Loucy (cell line): ENCODE measurements at regions not wholly inside any gene's neighbourhood (a gene's known extent, or its start where the extent isn't known, plus 50 kb on each side); places are given as distances from the start of the nearest gene placed in this dataset.

ENCODE experiments used
- H2AFZ ChIP-seq: fragments of 200-600 bp; sonication (generic); 2 replicates; pipeline ENCODE4 v1.6.0; 2016; ENCODE audit warnings: antibody characterized with exemption, mild to moderate bottlenecking, low read length, moderate library complexity
- H3F3A ChIP-seq: fragments of 200-600 bp; 2 replicates; pipeline ENCODE4 v1.6.0; 2016; ENCODE audit warnings: antibody characterized with exemption, low read depth, mild to moderate bottlenecking
- H3K27me3 ChIP-seq: fragments of 200-600 bp; sonication (generic); 2 replicates; pipeline ENCODE4 v1.6.1; 2014; ENCODE audit warnings: low read length, mild to moderate bottlenecking; ENCODE audit not compliant: insufficient read depth, poor library complexity, severe bottlenecking
- H3K36me3 ChIP-seq: fragments of 200-600 bp; sonication (generic); 2 replicates; pipeline ENCODE4 v1.6.1; 2016; ENCODE audit warnings: low read length; ENCODE audit not compliant: insufficient read depth
- H3K4me1 ChIP-seq: fragments of 200-600 bp; sonication (generic); 2 replicates; pipeline ENCODE4 v1.5.1; 2014; ENCODE audit warnings: low read length, mild to moderate bottlenecking; ENCODE audit not compliant: insufficient read depth, poor library complexity, severe bottlenecking
- H3K4me2 ChIP-seq: fragments of 200-600 bp; sonication (generic); 2 replicates; pipeline ENCODE4 v1.6.0; 2014; ENCODE audit warnings: antibody characterized with exemption, low read length, low read depth, mild to moderate bottlenecking; ENCODE audit not compliant: poor library complexity, severe bottlenecking
- H3K4me3 ChIP-seq: fragments of 200-600 bp; sonication (generic); 2 replicates; pipeline ENCODE4 v1.5.1; 2014; ENCODE audit warnings: low read length, mild to moderate bottlenecking, mixed read lengths; ENCODE audit not compliant: poor library complexity, severe bottlenecking
- H3K79me2 ChIP-seq: fragments of 200-600 bp; sonication (generic); 2 replicates; pipeline ENCODE4 v1.6.1; 2014; ENCODE audit warnings: low read length; ENCODE audit not compliant: insufficient read depth
- H3K9ac ChIP-seq: fragments of 200-600 bp; sonication (generic); 2 replicates; pipeline ENCODE4 v1.6.0; 2014; ENCODE audit warnings: mild to moderate bottlenecking, low read depth, low read length, moderate library complexity; ENCODE audit not compliant: poor library complexity, severe bottlenecking
- H3K9me2 ChIP-seq: fragments of 200-600 bp; sonication (generic); replicated peaks from 2 replicates; pipeline ENCODE4 v1.6.1; 2016; ENCODE audit warnings: low read depth, low read length, mixed read lengths
- H3K9me3 ChIP-seq: fragments of 200-600 bp; sonication (generic); 2 replicates; pipeline ENCODE4 v1.6.1; 2014; ENCODE audit warnings: mild to moderate bottlenecking, antibody characterized with exemption, low read length, low read depth; ENCODE audit not compliant: insufficient read depth
- H4K20me1 ChIP-seq: fragments of 200-600 bp; sonication (generic); 2 replicates; pipeline ENCODE4 v1.6.0; 2014; ENCODE audit warnings: antibody characterized with exemption, low read length, mild to moderate bottlenecking; ENCODE audit not compliant: insufficient read depth, poor library complexity, severe bottlenecking
- CTCF ChIP-seq: fragments of 200-600 bp; sonication (generic); conservative IDR thresholded peaks from 2 replicates; pipeline ENCODE4 v1.5.1; 2014; ENCODE audit warnings: mild to moderate bottlenecking, antibody characterized with exemption, low read length
- EZH2phosphoT487 ChIP-seq: fragments of 200-600 bp; IDR thresholded peaks from 2 replicates; pipeline ENCODE4 v1.6.1; 2018; ENCODE audit warnings: antibody characterized with exemption, mild to moderate bottlenecking, moderate library complexity, borderline replicate concordance

- no peaks in the 10 kb centered on the region for H3K36me3 ChIP-seq
- H3F3A ChIP-seq = no peaks in the 10 kb centered on the region
- no peaks in the 10 kb centered on the region for H3K9me2 ChIP-seq
- no peaks in the 10 kb centered on the region for H3K79me2 ChIP-seq
- H3K4me1 ChIP-seq = no peaks in the 10 kb centered on the region
- H3K4me2 ChIP-seq = no peak overlapping the region
- TF ChIP-seq EZH2phosphoT487 (no peak), CTCF (no peak)
- no peak overlapping the region for H3K9ac ChIP-seq
- H3K4me3 ChIP-seq = no peak overlapping the region
- no peaks in the 10 kb centered on the region for H3K27me3 ChIP-seq
- no peaks in the 10 kb centered on the region for H4K20me1 ChIP-seq
- 0 out of 2 replicates have a peak, but pooled peaks cover 5% of the 10 kb centered on the region for H3K9me3 ChIP-seq
- no peak overlapping the region for H2AFZ ChIP-seq
Measured at GRCh38 chr19:30857966-30858490, 485.8 kb downstream of the ZNF536 start.

GRCh38 chr19:30857388-30857787 is 485.2 kb downstream of the ZNF536 start:
- Histone ChIP-seq H3K36me3 (no peaks in the 10 kb centered on the region), H3K79me2 (no peaks in the 10 kb centered on the region), H3K9ac (no peak overlapping the region), H3K4me3 (no peak overlapping the region), H4K20me1 (no peaks in the 10 kb centered on the region), H3K9me2 (no peaks in the 10 kb centered on the region), H2AFZ (no peak overlapping the region), H3K27me3 (no peaks in the 10 kb centered on the region), H3K9me3 (0 out of 2 replicates have a peak, but pooled peaks cover 5% of the 10 kb centered on the region), H3K4me1 (no peaks in the 10 kb centered on the region), H3F3A (no peaks in the 10 kb centered on the region), H3K4me2 (no peak overlapping the region)
- TF ChIP-seq EZH2phosphoT487 = no peak
- TF ChIP-seq CTCF = no peak

- Histone ChIP-seq H3K79me2 (no peaks in the 10 kb centered on the region), H3K4me1 (no peaks in the 10 kb centered on the region), H3F3A (no peaks in the 10 kb centered on the region), H3K9me2 (no peaks in the 10 kb centered on the region), H3K9me3 (0 out of 2 replicates have a peak, but pooled peaks cover 5% of the 10 kb centered on the region), H3K9ac (no peak overlapping the region), H2AFZ (no peak overlapping the region), H3K4me3 (no peak overlapping the region), H3K4me2 (no peak overlapping the region), H3K27me3 (no peaks in the 10 kb centered on the region), H3K36me3 (no peaks in the 10 kb centered on the region), H4K20me1 (no peaks in the 10 kb centered on the region)
- TF ChIP-seq EZH2phosphoT487 = no peak
- no peak for TF ChIP-seq CTCF
Measured at GRCh38 chr19:30856786-30857185, 484.6 kb downstream of the ZNF536 start.
